ENCODE measurements at regions not wholly inside any gene's neighbourhood (a gene's known extent, or its start where the extent isn't known, plus 50 kb on each side); places are given as distances from the start of the nearest gene placed in this dataset.

GRCh38 chr2:217014328-217015105, 154.7 kb upstream of the TNP1 start:
- no peak for DNase-seq (ENCODE audit: low spot score)
- no peak overlapping the region for H3K4me3 ChIP-seq
- no peak overlapping the region for H3K27ac ChIP-seq
- TF ChIP-seq CTCF (IDR thresholded peaks at IDR 0.05) = no peak

DNA sequence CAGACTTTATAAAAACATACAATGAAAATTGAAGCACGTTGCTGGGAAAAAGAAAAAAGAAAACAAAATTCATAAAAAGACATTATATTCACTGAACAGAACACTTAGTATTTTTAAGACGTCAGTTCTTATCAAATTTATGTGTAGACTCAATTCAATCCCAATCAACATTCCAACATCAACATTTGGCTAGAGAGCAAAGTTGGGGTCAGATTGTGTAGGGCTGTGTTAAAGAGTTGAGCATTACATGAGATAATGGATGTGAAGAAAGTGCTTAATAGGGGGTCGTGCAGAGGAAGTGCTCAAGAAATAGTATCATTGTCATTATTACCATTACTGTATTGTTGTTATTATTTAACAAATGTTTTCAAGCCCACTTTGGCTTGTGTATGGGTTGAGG, 154.1 kb upstream of the TNP1 start:
- no peak overlapping the region for H3K4me3 ChIP-seq
- H3K27ac ChIP-seq = no peak overlapping the region
- no peak for DNase-seq (ENCODE audit: low spot score)
- no peak for TF ChIP-seq CTCF (IDR thresholded peaks at IDR 0.05)

DNA sequence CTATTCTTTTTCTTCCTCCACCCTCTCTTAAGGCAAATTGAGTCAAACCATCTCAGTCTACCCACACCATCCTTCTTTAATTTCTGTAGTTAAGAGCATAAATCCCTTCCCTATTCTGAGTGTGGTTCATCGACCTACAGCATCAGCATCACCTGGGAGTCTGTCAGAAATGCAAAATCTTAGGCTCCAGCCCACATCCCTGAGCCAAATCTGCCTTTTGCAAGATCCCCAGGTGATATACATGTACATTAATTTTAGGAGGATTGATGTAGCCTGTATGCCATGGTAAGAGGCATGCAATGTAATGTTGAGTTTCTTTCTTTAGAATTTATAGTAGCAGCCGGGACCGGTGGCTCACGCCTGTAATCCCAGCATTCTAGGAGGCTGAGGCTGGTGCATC, 151.7 kb upstream of the TNP1 start:
- no peak for DNase-seq (ENCODE audit: low spot score)
- Histone ChIP-seq H3K4me3 (no peak overlapping the region), H3K27ac (no peak overlapping the region)
- no peak for TF ChIP-seq CTCF (IDR thresholded peaks at IDR 0.05)

DNA sequence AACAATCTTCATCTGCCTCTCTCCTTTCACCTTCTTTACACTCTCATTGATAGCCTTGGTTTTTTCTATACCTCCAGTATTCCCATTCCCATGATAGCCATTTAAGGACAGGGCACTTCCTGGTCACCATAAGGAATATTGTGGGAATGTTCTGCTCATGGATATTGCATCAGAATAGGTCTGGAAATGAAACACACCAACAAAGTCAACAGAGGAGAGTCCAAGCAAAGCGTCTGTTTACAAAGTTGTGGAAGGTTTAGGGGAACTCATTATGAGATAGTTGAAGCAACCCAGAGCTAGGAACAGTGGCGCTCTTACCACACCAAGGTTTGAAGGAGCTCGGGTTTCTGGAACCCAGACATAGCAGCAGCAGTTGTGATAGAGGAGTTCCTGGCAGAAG, 150.3 kb upstream of the TNP1 start:
- Histone ChIP-seq H3K27ac (no peak overlapping the region), H3K4me3 (no peak overlapping the region)
- no peak for TF ChIP-seq CTCF (IDR thresholded peaks at IDR 0.05)
- no peak for DNase-seq (ENCODE audit: low spot score)

GRCh38 chr2:217008794-217009193, 148.9 kb upstream of the TNP1 start:
- Histone ChIP-seq H3K27ac (no peak overlapping the region), H3K4me3 (no peak overlapping the region)
- DNase-seq (ENCODE audit: low spot score) = no peak
- TF ChIP-seq CTCF (IDR thresholded peaks at IDR 0.05) = no peak

DNA sequence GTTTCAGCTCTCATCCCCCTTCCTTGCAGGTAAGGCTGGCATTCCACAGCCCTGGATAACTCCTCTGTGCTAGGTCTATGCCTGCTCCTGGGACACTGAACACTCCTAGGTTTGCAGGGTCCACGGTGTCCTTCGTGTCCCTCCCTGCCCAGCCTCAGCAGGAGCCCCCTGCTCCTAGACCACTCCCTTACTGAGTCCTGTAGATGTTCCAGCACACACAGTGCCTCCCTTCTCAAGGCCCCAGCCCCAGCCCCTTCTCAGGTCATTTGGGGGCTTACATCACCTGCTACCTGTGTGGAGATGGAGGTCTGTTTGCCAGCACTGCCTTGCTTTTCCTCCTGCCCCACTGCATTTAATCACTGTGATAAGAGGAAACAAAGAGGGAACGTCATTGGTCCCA, 146.4 kb upstream of the TNP1 start:
- Histone ChIP-seq H3K27ac (no peak overlapping the region), H3K4me3 (no peak overlapping the region)
- DNase-seq (ENCODE audit: low spot score) = no peak
- TF ChIP-seq CTCF (IDR thresholded peaks at IDR 0.05) = no peak

- DNase-seq (ENCODE audit: low spot score) = no peak
- no peak overlapping the region for H3K4me3 ChIP-seq
- no peak overlapping the region for H3K27ac ChIP-seq
- TF ChIP-seq CTCF (IDR thresholded peaks at IDR 0.05) = no peak
These were observed 144.8 kb upstream of the TNP1 start for GRCh38 chr2:217004656-217005055.

Data from coronary artery (tissue), 2 donors.